Caco-2 (cell line): ENCODE measurements at regions not wholly inside any gene's neighbourhood (a gene's known extent, or its start where the extent isn't known, plus 50 kb on each side); places are given as distances from the start of the nearest gene placed in this dataset.
"Not testable (repeated sequence)": the region's sequence is repeated elsewhere in the genome, so short reads cannot be mapped to it uniquely, and the experiment has no call there.

Source experiments
- BruUV-seq: library from RNA; stranded (reverse); fragments of 400-500 nt; replicated peaks from 2 replicates; lab custom pipeline; 2021; lab: Mats Ljungman, UMichigan
- CTCF ChIA-PET: fragments of 300-600 bp; sonication (Branson Sonifier 250); formaldehyde crosslinking; loops from one replicate; lab custom pipeline; 2022; ENCODE audit warnings: antibody characterized with exemption; lab: Charles Lee
- POLR2A ChIA-PET: fragments of 300-600 bp; sonication (Branson Sonifier 250); formaldehyde crosslinking; loops from one replicate; lab custom pipeline; 2022; ENCODE audit warnings: antibody characterized with exemption; lab: Charles Lee
- DNase-seq, 2 experiments: peaks; one replicate each; pipeline versions ENCODE4 v3.0.0 to v3.0.0-alpha.2; 2020 to 2022
- H3K27me3 ChIP-seq: replicated peaks from 2 replicates; pipeline ENCODE4 v1.6.0; 2011; ENCODE audit warnings: low read length; ENCODE audit not compliant: control insufficient read depth, insufficient read depth
- H3K36me3 ChIP-seq: 2 replicates; pipeline ENCODE4 v1.5.1; 2011; ENCODE audit warnings: low read length; ENCODE audit not compliant: control insufficient read depth, insufficient read depth
- H3K4me1 ChIP-seq: fragments of 250-450 bp; sonication (Bioruptor Pico); 2 replicates; pipeline ENCODE4 v1.5.1; 2020; ENCODE audit warnings: mild to moderate bottlenecking
- H3K4me3 ChIP-seq: 2 replicates; pipeline ENCODE4 v1.5.1; 2011; ENCODE audit warnings: low read depth, mild to moderate bottlenecking, control low read depth, low read length
- H3K9me3 ChIP-seq: fragments of 250-450 bp; sonication (Bioruptor Pico); 2 replicates; pipeline ENCODE4 v1.5.1; 2020; ENCODE audit warnings: mild to moderate bottlenecking, moderate library complexity
- H3K27ac Mint-ChIP-seq: one replicate; pipeline ENCODE4 v1.8.0; 2022; ENCODE audit warnings: mixed read lengths; ENCODE audit not compliant: unreplicated experiment
- H3K27me3 Mint-ChIP-seq: one replicate; pipeline ENCODE4 v1.8.0; 2022; ENCODE audit warnings: mixed read lengths; ENCODE audit not compliant: insufficient read depth, unreplicated experiment
- H3K36me3 Mint-ChIP-seq: one replicate; pipeline ENCODE4 v1.8.0; 2022; ENCODE audit warnings: mild to moderate bottlenecking, mixed read lengths; ENCODE audit not compliant: insufficient read depth, unreplicated experiment
- H3K4me1 Mint-ChIP-seq: one replicate; pipeline ENCODE4 v1.8.0; 2022; ENCODE audit warnings: low read depth, mixed read lengths; ENCODE audit not compliant: unreplicated experiment
- H3K4me3 Mint-ChIP-seq: one replicate; pipeline ENCODE4 v1.8.0; 2022; ENCODE audit warnings: mild to moderate bottlenecking, moderate library complexity, mixed read lengths; ENCODE audit not compliant: unreplicated experiment
- H3K9me3 Mint-ChIP-seq: one replicate; pipeline ENCODE4 v1.8.0; 2022; ENCODE audit warnings: mixed read lengths; ENCODE audit not compliant: unreplicated experiment
- intact Hi-C: fragments of 100-400 bp; cut with micrococcal nuclease; formaldehyde crosslinking; loops from one replicate; pipeline ENCODE4 v1.10.0; 2022; ENCODE audit not compliant: unreplicated experiment

DNA sequence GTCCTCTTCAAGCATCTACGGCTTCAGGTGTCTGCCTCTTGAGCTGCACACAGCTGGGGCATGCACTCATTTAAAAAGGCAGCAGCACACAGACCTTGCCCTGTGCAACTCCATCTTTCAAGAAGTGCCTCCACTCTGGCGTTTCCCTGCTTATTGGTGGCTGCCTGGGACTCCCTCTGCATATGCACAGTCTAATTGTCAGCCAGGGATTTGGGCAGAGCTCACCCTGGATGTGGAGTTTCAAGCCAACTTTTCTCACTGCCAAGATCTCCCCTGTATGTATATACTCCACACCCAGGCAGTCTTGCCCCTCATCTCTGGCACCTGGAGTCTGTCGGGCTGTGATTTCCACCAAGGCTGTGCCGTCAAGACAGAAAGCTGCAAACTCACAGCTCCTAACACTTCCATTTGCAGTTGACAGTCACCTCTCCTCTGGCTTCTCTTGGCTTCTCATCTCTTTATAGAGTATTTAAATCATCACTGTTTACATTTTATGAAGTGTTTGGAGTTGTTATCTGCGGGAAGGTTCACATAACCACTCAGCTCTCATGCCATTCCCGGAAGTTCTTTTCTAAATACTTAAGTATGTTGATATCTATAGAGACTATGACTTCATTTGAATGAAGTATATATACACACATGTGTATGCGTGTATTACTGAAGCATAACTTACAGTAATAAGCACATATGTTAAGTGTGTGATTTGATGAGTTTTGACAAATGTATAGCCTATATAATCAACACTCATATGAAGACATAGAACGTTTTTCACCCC lies 128.2 kb downstream of the NPIPB11 start:
- H3K4me3 Mint-ChIP-seq, CTCF ChIA-PET, H3K36me3 ChIP-seq, H3K4me1 Mint-ChIP-seq, H3K36me3 Mint-ChIP-seq, H3K4me3 ChIP-seq, BruUV-seq, H3K27ac Mint-ChIP-seq, intact Hi-C loops, H3K4me1 ChIP-seq, H3K27me3 ChIP-seq, POLR2A ChIA-PET, H3K9me3 ChIP-seq, H3K27me3 Mint-ChIP-seq, DNase-seq: not testable (repeated sequence)
- H3K9me3 Mint-ChIP-seq, result peaks cover 21% of the 10 kb centered on the region

DNA sequence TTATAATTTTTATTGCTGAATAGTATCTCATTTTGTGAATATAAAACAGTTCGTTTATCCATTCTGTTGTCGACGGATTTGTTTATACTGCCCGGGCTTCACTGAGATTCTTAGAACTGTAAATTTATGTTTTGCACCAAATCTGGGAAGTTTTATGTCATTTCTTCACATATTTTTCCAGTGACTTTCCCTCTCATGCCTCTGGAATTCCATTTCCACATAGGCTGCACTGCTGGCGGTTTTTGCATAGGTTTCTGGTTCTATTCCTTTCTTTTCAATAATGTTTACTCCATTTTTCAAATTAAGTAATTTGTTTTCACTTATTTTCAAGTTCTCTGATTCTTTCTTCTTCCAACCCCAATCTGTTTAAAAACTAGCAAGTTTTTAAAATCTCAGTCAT lies 130.1 kb downstream of the NPIPB11 start:
- H3K4me3 Mint-ChIP-seq, BruUV-seq, H3K9me3 Mint-ChIP-seq, H3K27ac Mint-ChIP-seq, intact Hi-C loops, H3K36me3 Mint-ChIP-seq, CTCF ChIA-PET, H3K4me1 Mint-ChIP-seq, H3K27me3 Mint-ChIP-seq, H3K4me3 ChIP-seq, DNase-seq, POLR2A ChIA-PET, H3K9me3 ChIP-seq, H3K27me3 ChIP-seq, H3K36me3 ChIP-seq, H3K4me1 ChIP-seq: not testable (repeated sequence)

DNA sequence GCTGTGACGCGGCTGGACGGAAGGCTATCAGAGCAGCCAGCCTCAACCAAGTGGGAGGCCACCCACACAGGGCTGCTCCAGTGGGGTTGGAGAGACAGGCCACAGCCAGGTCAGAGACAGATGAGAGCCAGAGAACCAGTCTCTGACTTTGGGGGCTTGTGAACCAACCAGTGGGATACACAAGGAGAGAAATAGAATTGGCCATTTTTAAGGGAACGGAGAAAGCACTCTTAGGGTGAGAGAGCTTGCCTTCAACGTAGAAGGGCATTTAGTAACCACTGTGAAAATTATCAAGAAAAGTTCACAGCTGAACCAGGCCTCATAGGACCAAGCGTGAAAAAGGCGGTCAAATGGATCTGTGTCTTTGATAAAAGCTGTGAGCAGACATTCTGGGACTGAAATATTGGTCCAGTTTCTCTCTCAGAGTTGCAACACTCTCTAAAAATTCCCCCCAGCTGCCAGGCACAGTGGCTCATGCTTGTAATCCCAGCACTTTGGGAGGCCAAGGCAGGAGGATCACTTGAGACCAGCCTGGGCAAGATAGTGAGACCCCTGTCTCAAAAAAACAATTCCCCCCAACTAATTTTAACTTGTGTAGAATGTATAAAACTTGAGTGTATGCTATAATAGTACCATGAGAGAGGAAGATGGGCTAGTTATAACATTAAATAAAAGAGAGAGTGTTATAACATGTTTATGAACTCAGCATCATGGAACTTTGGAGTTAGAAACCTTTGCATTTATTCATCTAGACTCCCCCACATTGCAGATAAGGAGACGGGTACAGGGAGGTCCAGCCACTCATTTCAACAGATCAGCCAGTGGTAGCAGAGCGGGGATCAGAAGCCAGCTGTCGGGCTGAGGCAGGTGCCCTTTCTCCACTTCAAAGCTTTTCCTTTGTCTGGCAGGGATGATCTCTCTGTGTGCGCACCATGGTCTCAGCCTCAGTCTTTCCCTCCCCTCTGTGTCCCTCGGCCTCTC lies 132.2 kb downstream of the NPIPB11 start:
- intact Hi-C loops, POLR2A ChIA-PET, H3K27me3 Mint-ChIP-seq, BruUV-seq, H3K4me3 ChIP-seq, H3K9me3 ChIP-seq, H3K36me3 Mint-ChIP-seq, H3K36me3 ChIP-seq, H3K27me3 ChIP-seq, H3K27ac Mint-ChIP-seq, H3K4me1 Mint-ChIP-seq, CTCF ChIA-PET, DNase-seq, H3K4me3 Mint-ChIP-seq, H3K9me3 Mint-ChIP-seq, H3K4me1 ChIP-seq: not testable (repeated sequence)

DNA sequence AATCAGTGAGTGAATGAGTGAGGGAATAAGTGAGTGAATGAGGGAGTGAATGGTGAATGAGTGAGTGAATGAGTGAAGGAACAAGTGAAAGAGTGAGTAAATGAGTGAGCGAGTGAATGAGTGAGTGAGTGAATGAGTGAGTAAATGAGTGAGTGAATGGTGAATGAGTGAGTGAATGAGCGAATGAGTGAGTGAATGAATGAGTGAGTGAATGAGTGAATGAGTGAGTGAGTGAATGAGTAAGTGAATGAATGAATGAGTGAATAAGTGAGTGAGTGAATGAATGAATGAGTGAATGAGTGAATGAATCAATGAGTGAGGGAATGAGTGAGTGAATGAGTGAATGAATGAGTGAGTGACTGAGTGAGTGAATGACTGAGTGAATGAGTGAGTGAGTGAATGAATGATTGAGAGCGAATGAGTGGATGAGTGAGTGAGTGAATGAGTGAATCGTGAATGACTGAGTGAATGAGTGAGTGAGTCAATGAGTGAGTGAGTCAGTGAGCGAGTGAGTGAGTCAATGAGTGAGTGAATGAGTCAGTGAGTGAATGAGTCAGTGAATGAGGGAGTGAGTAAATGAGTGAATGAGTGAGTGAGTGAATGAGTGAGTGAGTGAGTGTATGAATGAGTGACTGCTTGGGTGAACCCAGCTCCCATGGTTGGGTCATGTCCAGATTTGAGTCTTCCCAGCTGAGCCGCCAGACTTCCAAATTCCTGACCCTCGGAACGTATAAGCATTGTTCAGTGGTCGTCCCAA lies 133.0 kb downstream of the NPIPB11 start:
- BruUV-seq, H3K9me3 ChIP-seq, H3K4me3 Mint-ChIP-seq, CTCF ChIA-PET, H3K27me3 Mint-ChIP-seq, intact Hi-C loops, H3K27me3 ChIP-seq, H3K36me3 Mint-ChIP-seq, H3K9me3 Mint-ChIP-seq, H3K4me1 ChIP-seq, H3K36me3 ChIP-seq, H3K4me1 Mint-ChIP-seq, DNase-seq, POLR2A ChIA-PET, H3K27ac Mint-ChIP-seq, H3K4me3 ChIP-seq: not testable (repeated sequence)

DNA sequence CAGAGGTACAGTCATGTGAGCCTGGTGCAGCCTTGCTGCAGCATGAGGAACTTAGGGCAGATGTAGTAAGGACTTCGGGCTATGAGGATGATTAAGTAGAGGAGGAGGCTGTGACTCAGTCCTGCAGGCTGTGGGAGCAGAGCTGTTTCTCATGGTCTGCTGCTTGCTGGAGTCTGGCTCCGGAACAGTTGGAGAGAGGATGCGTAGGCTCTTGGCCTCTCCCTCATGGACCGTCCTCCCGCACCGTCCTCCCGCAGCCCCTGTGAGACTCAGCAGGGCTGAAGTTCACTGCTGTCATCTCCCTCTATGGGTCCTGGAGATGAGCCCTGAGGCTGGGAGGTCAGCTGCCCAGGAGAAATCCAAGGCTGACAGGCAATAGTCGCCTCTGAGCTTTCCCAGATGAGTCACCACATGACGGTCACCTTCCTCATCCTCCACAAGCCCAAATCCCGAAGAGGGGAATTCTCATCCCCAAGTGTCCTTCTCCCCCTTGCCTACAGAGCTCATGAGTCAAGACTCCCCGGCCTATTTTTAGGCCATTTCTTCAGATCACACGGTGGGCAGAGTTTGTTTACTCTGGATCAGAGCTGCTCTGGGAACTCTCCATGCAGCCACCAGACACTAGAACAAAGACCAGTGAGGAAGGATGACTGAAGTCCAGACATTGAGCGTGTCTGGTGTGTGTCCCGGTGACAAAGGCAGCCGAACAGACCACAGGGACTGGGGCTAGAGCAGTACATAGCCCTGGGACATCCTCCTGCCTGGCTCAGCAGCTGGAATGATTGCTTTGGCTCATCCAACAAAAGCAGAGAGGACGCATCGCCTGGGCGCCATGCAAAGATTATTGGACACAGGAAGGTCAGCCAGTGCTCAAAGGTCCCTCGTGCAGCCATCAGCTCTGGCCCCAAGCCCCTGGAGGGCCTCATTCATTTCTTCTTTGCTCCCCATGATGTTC lies 134.5 kb downstream of the NPIPB11 start:
- POLR2A ChIA-PET, intact Hi-C loops, H3K4me3 ChIP-seq, H3K4me1 ChIP-seq, DNase-seq, H3K9me3 ChIP-seq, H3K27ac Mint-ChIP-seq, H3K27me3 ChIP-seq, H3K4me3 Mint-ChIP-seq, H3K27me3 Mint-ChIP-seq, CTCF ChIA-PET, H3K36me3 ChIP-seq, BruUV-seq, H3K36me3 Mint-ChIP-seq, H3K4me1 Mint-ChIP-seq, H3K9me3 Mint-ChIP-seq: not testable (repeated sequence)

DNA sequence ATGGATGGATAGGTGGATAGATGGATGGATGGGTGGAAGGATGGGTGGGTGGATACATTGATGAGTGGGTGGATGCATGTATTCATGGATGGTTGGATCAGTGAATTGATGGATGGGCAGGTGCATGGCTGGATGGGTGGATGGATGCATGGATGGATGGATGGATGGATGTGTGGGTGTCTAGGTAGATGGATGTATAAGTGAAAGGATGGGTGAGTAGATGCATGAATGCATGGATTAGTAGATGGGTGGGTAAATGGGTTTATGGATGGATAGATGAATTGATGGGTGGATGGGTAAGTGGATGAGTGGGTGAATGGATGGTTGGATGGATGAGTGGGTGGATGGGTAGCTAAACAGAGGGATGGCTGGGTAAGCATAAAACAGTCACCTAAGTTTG lies 135.6 kb downstream of the NPIPB11 start:
- H3K27me3 Mint-ChIP-seq, H3K9me3 Mint-ChIP-seq, H3K4me3 ChIP-seq, H3K36me3 ChIP-seq, H3K9me3 ChIP-seq, H3K4me1 ChIP-seq, H3K27ac Mint-ChIP-seq, CTCF ChIA-PET, H3K36me3 Mint-ChIP-seq, intact Hi-C loops, POLR2A ChIA-PET, H3K4me1 Mint-ChIP-seq, DNase-seq, H3K4me3 Mint-ChIP-seq, H3K27me3 ChIP-seq, BruUV-seq: not testable (repeated sequence)
